ENCODE measurements at regions not wholly inside any gene's neighbourhood (a gene's known extent, or its start where the extent isn't known, plus 50 kb on each side); places are given as distances from the start of the nearest gene placed in this dataset.

- Histone ChIP-seq H3K4me1 (ENCODE audit: insufficient read depth) (peaks cover 2% of the 10 kb centered on the region), H3K9me3 (peaks cover 0 to 4% of the 10 kb centered on the region in 2 donors), H3K27me3 (no peaks in the 10 kb centered on the region), H3K4me3 (no peak overlapping the region), H3K27ac (no peak overlapping the region), H3K36me3 (no peaks in the 10 kb centered on the region)
- TF ChIP-seq CTCF (IDR thresholded peaks at IDR 0.05), result no peak
- no peak for TF ChIP-seq EP300 (IDR thresholded peaks at IDR 0.05)
- TF ChIP-seq POLR2A (IDR thresholded peaks at IDR 0.05), result no peak
- no peak for DNase-seq
- WGBS, 3 donors, result 45 to 73% (median 65%) methylated on average over 1 of the region's 1 CpG
- intact Hi-C loops (cut with DNase I), result no loop called here
These were observed 118.0 kb upstream of the SERTAD2 start for GRCh38 chr2:64771737-64772136.

- intact Hi-C loops (cut with DNase I), result no loop called here
- no peaks in the 10 kb centered on the region for H3K36me3 ChIP-seq
- DNase-seq, result no peak
- H3K4me3 ChIP-seq, result no peak overlapping the region
- H3K27ac ChIP-seq, result no peak overlapping the region
- peaks cover 0 to 4% of the 10 kb centered on the region in 2 donors for H3K9me3 ChIP-seq
- H3K27me3 ChIP-seq, result no peaks in the 10 kb centered on the region
- TF ChIP-seq CTCF (IDR thresholded peaks at IDR 0.05) (no peak), EP300 (IDR thresholded peaks at IDR 0.05) (no peak), POLR2A (IDR thresholded peaks at IDR 0.05) (no peak)
- WGBS, 3 donors, result 79 to 84% (median 79%) methylated on average over 12 of the region's 12 CpGs
- H3K4me1 ChIP-seq (ENCODE audit: insufficient read depth), result no peaks in the 10 kb centered on the region
These were observed 119.9 kb upstream of the SERTAD2 start for GRCh38 chr2:64773461-64774118.

GRCh38 chr2:64777841-64778240 is 124.1 kb upstream of the SERTAD2 start:
- no peak for DNase-seq
- no peaks in the 10 kb centered on the region for H3K9me3 ChIP-seq
- intact Hi-C loops (cut with DNase I), result no loop called here
- 94 to 97% (median 95%) methylated on average over 3 of the region's 3 CpGs for WGBS, 3 donors
- no peaks in the 10 kb centered on the region for H3K27me3 ChIP-seq
- H3K27ac ChIP-seq, result no peak overlapping the region
- no peaks in the 10 kb centered on the region for H3K4me1 ChIP-seq (ENCODE audit: insufficient read depth)
- H3K4me3 ChIP-seq, result no peak overlapping the region
- TF ChIP-seq CTCF (IDR thresholded peaks at IDR 0.05) (no peak), POLR2A (IDR thresholded peaks at IDR 0.05) (no peak), EP300 (IDR thresholded peaks at IDR 0.05) (no peak)
- H3K36me3 ChIP-seq, result no peaks in the 10 kb centered on the region

GRCh38 chr2:64779117-64779690 is 125.5 kb upstream of the SERTAD2 start:
- H3K4me3 ChIP-seq, result no peak overlapping the region
- no peak overlapping the region for H3K27ac ChIP-seq
- no peaks in the 10 kb centered on the region for H3K36me3 ChIP-seq
- WGBS, 3 donors, result 35 to 56% (median 48%) methylated on average over 5 of the region's 5 CpGs
- no peaks in the 10 kb centered on the region for H3K27me3 ChIP-seq
- no peaks in the 10 kb centered on the region for H3K9me3 ChIP-seq
- intact Hi-C loops (cut with DNase I), result no loop called here
- TF ChIP-seq EP300 (IDR thresholded peaks at IDR 0.05) (no peak), POLR2A (IDR thresholded peaks at IDR 0.05) (no peak), CTCF (IDR thresholded peaks at IDR 0.05) (no peak)
- DNase-seq, result no peak
- no peaks in the 10 kb centered on the region for H3K4me1 ChIP-seq (ENCODE audit: insufficient read depth)
